T-helper 2 cell treated with Interferon-gamma antibody and Interleukin-4, amounts not matched to agents 5 μg/mL and 100 μg/mL, for 36 hours (primary cell): ENCODE measurements at regions not wholly inside any gene's neighbourhood (a gene's known extent, or its start where the extent isn't known, plus 50 kb on each side); places are given as distances from the start of the nearest gene placed in this dataset.

Experiments
- DNase-seq: peaks from one replicate; pipeline ENCODE4 v3.0.0; 2021; ENCODE audit warnings: low spot score
- H3K27ac Mint-ChIP-seq: one replicate; pipeline ENCODE4 v1.8.0; 2021; ENCODE audit warnings: mild to moderate bottlenecking, mixed read lengths
- H3K27me3 Mint-ChIP-seq: one replicate; pipeline ENCODE4 v1.8.0; 2021; ENCODE audit warnings: low read depth, mixed read lengths
- H3K36me3 Mint-ChIP-seq: one replicate; pipeline ENCODE4 v1.8.0; 2021; ENCODE audit warnings: low read depth, mixed read lengths
- H3K4me1 Mint-ChIP-seq: one replicate; pipeline ENCODE4 v1.8.0; 2021; ENCODE audit warnings: low read depth, mixed read lengths
- H3K4me3 Mint-ChIP-seq: one replicate; pipeline ENCODE4 v1.8.0; 2022; ENCODE audit warnings: mild to moderate bottlenecking, moderate library complexity, mixed read lengths
- H3K9me3 Mint-ChIP-seq: one replicate; pipeline ENCODE4 v1.8.0; 2021; ENCODE audit warnings: mixed read lengths

GRCh38 chr9:79335987-79336386, 235.8 kb upstream of the TLE4 start:
- H3K4me1 Mint-ChIP-seq: no peaks in the 10 kb centered on the region
- no peaks in the 10 kb centered on the region for H3K9me3 Mint-ChIP-seq
- H3K27ac Mint-ChIP-seq: no peak overlapping the region
- H3K36me3 Mint-ChIP-seq: no peaks in the 10 kb centered on the region
- DNase-seq: no peak
- no peak overlapping the region for H3K4me3 Mint-ChIP-seq
- H3K27me3 Mint-ChIP-seq: no peaks in the 10 kb centered on the region

GRCh38 chr9:79341561-79341960, 230.2 kb upstream of the TLE4 start:
- H3K4me3 Mint-ChIP-seq: no peak overlapping the region
- no peaks in the 10 kb centered on the region for H3K9me3 Mint-ChIP-seq
- H3K36me3 Mint-ChIP-seq: no peaks in the 10 kb centered on the region
- DNase-seq: no peak
- no peak overlapping the region for H3K27ac Mint-ChIP-seq
- H3K27me3 Mint-ChIP-seq: no peaks in the 10 kb centered on the region
- H3K4me1 Mint-ChIP-seq: no peaks in the 10 kb centered on the region

- Mint-ChIP-seq H3K9me3 (no peaks in the 10 kb centered on the region), H3K27me3 (no peaks in the 10 kb centered on the region), H3K36me3 (no peaks in the 10 kb centered on the region), H3K27ac (no peak overlapping the region), H3K4me3 (no peak overlapping the region), H3K4me1 (no peaks in the 10 kb centered on the region)
- no peak for DNase-seq
These were observed 225.3 kb upstream of the TLE4 start for GRCh38 chr9:79346350-79347020.

- no peak overlapping the region for H3K27ac Mint-ChIP-seq
- no peaks in the 10 kb centered on the region for H3K27me3 Mint-ChIP-seq
- no peak overlapping the region for H3K4me3 Mint-ChIP-seq
- H3K9me3 Mint-ChIP-seq: no peaks in the 10 kb centered on the region
- no peaks in the 10 kb centered on the region for H3K36me3 Mint-ChIP-seq
- H3K4me1 Mint-ChIP-seq: no peaks in the 10 kb centered on the region
- DNase-seq: no peak
These were observed 219.4 kb upstream of the TLE4 start for GRCh38 chr9:79352322-79352721.

GRCh38 chr9:79353856-79354520, 217.8 kb upstream of the TLE4 start:
- no peaks in the 10 kb centered on the region for H3K36me3 Mint-ChIP-seq
- H3K4me3 Mint-ChIP-seq: no peak overlapping the region
- no peaks in the 10 kb centered on the region for H3K9me3 Mint-ChIP-seq
- no peak overlapping the region for H3K27ac Mint-ChIP-seq
- H3K4me1 Mint-ChIP-seq: no peaks in the 10 kb centered on the region
- no peak for DNase-seq
- H3K27me3 Mint-ChIP-seq: no peaks in the 10 kb centered on the region

GRCh38 chr9:79357194-79357593, 214.6 kb upstream of the TLE4 start:
- H3K27ac Mint-ChIP-seq: no peak overlapping the region
- H3K36me3 Mint-ChIP-seq: no peaks in the 10 kb centered on the region
- no peaks in the 10 kb centered on the region for H3K9me3 Mint-ChIP-seq
- DNase-seq: no peak
- no peaks in the 10 kb centered on the region for H3K27me3 Mint-ChIP-seq
- H3K4me1 Mint-ChIP-seq: no peaks in the 10 kb centered on the region
- no peak overlapping the region for H3K4me3 Mint-ChIP-seq

- Mint-ChIP-seq H3K9me3 (no peaks in the 10 kb centered on the region), H3K27ac (no peak overlapping the region), H3K4me1 (no peaks in the 10 kb centered on the region), H3K27me3 (no peaks in the 10 kb centered on the region), H3K4me3 (no peak overlapping the region), H3K36me3 (no peaks in the 10 kb centered on the region)
- DNase-seq: no peak
These were observed 214.1 kb upstream of the TLE4 start for GRCh38 chr9:79357616-79358015.

GRCh38 chr9:79360387-79361347, 211.1 kb upstream of the TLE4 start:
- H3K27me3 Mint-ChIP-seq: no peaks in the 10 kb centered on the region
- H3K9me3 Mint-ChIP-seq: no peaks in the 10 kb centered on the region
- DNase-seq: no peak
- no peaks in the 10 kb centered on the region for H3K4me1 Mint-ChIP-seq
- H3K36me3 Mint-ChIP-seq: no peaks in the 10 kb centered on the region
- H3K27ac Mint-ChIP-seq: no peak overlapping the region
- H3K4me3 Mint-ChIP-seq: no peak overlapping the region

GRCh38 chr9:79362100-79363081, 209.4 kb upstream of the TLE4 start:
- H3K9me3 Mint-ChIP-seq: no peaks in the 10 kb centered on the region
- no peaks in the 10 kb centered on the region for H3K27me3 Mint-ChIP-seq
- no peak for DNase-seq
- no peaks in the 10 kb centered on the region for H3K4me1 Mint-ChIP-seq
- H3K4me3 Mint-ChIP-seq: no peak overlapping the region
- no peaks in the 10 kb centered on the region for H3K36me3 Mint-ChIP-seq
- no peak overlapping the region for H3K27ac Mint-ChIP-seq

GRCh38 chr9:79369676-79370075, 202.1 kb upstream of the TLE4 start:
- H3K27ac Mint-ChIP-seq: no peak overlapping the region

GRCh38 chr9:79371301-79371700, 200.5 kb upstream of the TLE4 start:
- no peak overlapping the region for H3K27ac Mint-ChIP-seq
- no peaks in the 10 kb centered on the region for H3K36me3 Mint-ChIP-seq
- no peaks in the 10 kb centered on the region for H3K4me1 Mint-ChIP-seq
- H3K4me3 Mint-ChIP-seq: no peak overlapping the region
- DNase-seq: no peak
- no peaks in the 10 kb centered on the region for H3K27me3 Mint-ChIP-seq
- no peaks in the 10 kb centered on the region for H3K9me3 Mint-ChIP-seq

More at GRCh38 chr9:79369676-79370075, 202.1 kb upstream of the TLE4 start:
- Mint-ChIP-seq H3K4me3 (no peak overlapping the region), H3K27me3 (no peaks in the 10 kb centered on the region), H3K9me3 (no peaks in the 10 kb centered on the region), H3K36me3 (no peaks in the 10 kb centered on the region), H3K4me1 (no peaks in the 10 kb centered on the region)
- no peak for DNase-seq

GRCh38 chr9:79371948-79372555, 199.7 kb upstream of the TLE4 start:
- Mint-ChIP-seq H3K4me1 (no peaks in the 10 kb centered on the region), H3K4me3 (no peak overlapping the region), H3K9me3 (no peaks in the 10 kb centered on the region), H3K27ac (no peak overlapping the region), H3K36me3 (no peaks in the 10 kb centered on the region), H3K27me3 (no peaks in the 10 kb centered on the region)
- no peak for DNase-seq

GRCh38 chr9:79377339-79377855, 194.4 kb upstream of the TLE4 start:
- Mint-ChIP-seq H3K4me1 (no peaks in the 10 kb centered on the region), H3K9me3 (no peaks in the 10 kb centered on the region), H3K27ac (no peak overlapping the region), H3K27me3 (no peaks in the 10 kb centered on the region), H3K36me3 (no peaks in the 10 kb centered on the region), H3K4me3 (no peak overlapping the region)
- no peak for DNase-seq
